PFSK-1 (cell line): ENCODE measurements at regions not wholly inside any gene's neighbourhood (a gene's known extent, or its start where the extent isn't known, plus 50 kb on each side); places are given as distances from the start of the nearest gene placed in this dataset.

Experiments used
- FOXP2 ChIP-seq: optimal IDR thresholded peaks from 2 replicates; pipeline ENCODE3; 2011; ENCODE audit warnings: borderline replicate concordance, control low read depth, inconsistent platforms; ENCODE audit not compliant: insufficient read depth; ENCODE audit errors: extremely low read length, extremely low read depth
- POLR2AphosphoS5 ChIP-seq: IDR thresholded peaks from 2 replicates; pipeline ENCODE4 v1.6.1; 2012; ENCODE audit warnings: low read depth, mild to moderate bottlenecking, control low read depth, low read length, moderate library complexity
- SIN3A ChIP-seq: IDR thresholded peaks from 2 replicates; pipeline ENCODE4 v1.6.1; 2012; ENCODE audit warnings: mild to moderate bottlenecking, low read length, moderate library complexity, borderline replicate concordance; ENCODE audit not compliant: insufficient read depth
- TAF1 ChIP-seq: IDR thresholded peaks from 2 replicates; pipeline ENCODE4 v1.6.1; 2012; ENCODE audit warnings: low read length, control low read depth, borderline replicate concordance; ENCODE audit not compliant: insufficient read depth
- TF ChIP-seq, protein P1 (sequence below), 2 experiments: IDR thresholded peaks; 2 replicates each; pipeline versions ENCODE4 v1.6.1 to v1.8.0; 2011 to 2012; ENCODE audit warnings: low read depth in 2 of 2, low read length in 2 of 2, control low read depth in 1 of 2, inconsistent platforms in 1 of 2, mild to moderate bottlenecking in 1 of 2, moderate library complexity in 1 of 2; ENCODE audit not compliant: insufficient read depth in 1 of 2

GRCh38 chr14:58765843-58766242, 128.1 kb downstream of the DACT1 start:
- TF ChIP-seq, protein P1, sequence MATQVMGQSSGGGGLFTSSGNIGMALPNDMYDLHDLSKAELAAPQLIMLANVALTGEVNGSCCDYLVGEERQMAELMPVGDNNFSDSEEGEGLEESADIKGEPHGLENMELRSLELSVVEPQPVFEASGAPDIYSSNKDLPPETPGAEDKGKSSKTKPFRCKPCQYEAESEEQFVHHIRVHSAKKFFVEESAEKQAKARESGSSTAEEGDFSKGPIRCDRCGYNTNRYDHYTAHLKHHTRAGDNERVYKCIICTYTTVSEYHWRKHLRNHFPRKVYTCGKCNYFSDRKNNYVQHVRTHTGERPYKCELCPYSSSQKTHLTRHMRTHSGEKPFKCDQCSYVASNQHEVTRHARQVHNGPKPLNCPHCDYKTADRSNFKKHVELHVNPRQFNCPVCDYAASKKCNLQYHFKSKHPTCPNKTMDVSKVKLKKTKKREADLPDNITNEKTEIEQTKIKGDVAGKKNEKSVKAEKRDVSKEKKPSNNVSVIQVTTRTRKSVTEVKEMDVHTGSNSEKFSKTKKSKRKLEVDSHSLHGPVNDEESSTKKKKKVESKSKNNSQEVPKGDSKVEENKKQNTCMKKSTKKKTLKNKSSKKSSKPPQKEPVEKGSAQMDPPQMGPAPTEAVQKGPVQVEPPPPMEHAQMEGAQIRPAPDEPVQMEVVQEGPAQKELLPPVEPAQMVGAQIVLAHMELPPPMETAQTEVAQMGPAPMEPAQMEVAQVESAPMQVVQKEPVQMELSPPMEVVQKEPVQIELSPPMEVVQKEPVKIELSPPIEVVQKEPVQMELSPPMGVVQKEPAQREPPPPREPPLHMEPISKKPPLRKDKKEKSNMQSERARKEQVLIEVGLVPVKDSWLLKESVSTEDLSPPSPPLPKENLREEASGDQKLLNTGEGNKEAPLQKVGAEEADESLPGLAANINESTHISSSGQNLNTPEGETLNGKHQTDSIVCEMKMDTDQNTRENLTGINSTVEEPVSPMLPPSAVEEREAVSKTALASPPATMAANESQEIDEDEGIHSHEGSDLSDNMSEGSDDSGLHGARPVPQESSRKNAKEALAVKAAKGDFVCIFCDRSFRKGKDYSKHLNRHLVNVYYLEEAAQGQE (IDR thresholded peaks at IDR 0.05; ENCODE audit: insufficient read depth in 1 of 2, low read depth in 2 of 2, low read length in 2 of 2) = no peak
- TF ChIP-seq SIN3A (no peak), TAF1 (no peak), FOXP2 (no peak), POLR2AphosphoS5 (no peak)

DNA sequence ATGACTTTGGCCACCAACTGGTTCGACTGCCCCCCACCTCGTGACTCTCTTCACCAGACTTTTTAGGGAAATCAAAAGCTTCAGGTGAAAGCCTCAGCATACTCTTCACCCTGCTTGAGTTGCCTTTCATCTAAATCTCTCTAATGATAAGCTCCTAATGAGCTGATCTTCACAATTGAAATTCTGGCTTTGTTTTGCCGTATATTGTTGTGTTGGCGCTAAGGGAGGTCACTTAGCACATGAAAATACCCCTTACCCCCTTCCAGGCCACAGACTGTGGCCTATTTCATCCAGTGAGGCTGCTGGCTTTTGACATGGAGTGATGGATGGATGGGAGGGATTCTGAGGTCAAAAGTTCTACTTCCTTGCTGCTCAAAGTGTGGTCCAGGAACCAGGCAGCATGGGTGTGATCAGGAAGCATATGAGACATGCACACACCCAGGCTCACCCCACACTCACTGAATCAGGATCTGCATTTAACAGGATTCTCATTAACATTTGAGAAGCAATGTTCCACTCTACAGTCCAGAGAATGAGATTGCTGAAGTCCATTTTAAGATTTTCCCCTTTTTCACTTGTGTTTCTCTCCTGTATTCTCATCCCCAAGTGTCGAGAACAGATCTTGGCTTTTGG, 131.4 kb downstream of the DACT1 start:
- TF ChIP-seq TAF1 = no peak
- no peak for TF ChIP-seq SIN3A
- TF ChIP-seq FOXP2 = no peak
- TF ChIP-seq POLR2AphosphoS5 = no peak
- TF ChIP-seq, protein P1 (IDR thresholded peaks at IDR 0.05; ENCODE audit: insufficient read depth in 1 of 2, low read depth in 2 of 2, low read length in 2 of 2) = no peak

- TF ChIP-seq FOXP2 = no peak
- no peak for TF ChIP-seq POLR2AphosphoS5
- TF ChIP-seq, protein P1 (IDR thresholded peaks at IDR 0.05; ENCODE audit: insufficient read depth in 1 of 2, low read depth in 2 of 2, low read length in 2 of 2) = no peak
- no peak for TF ChIP-seq SIN3A
- no peak for TF ChIP-seq TAF1
Measured at GRCh38 chr14:58769771-58770170, 132.0 kb downstream of the DACT1 start.

GRCh38 chr14:58770491-58770982, 132.8 kb downstream of the DACT1 start:
- TF ChIP-seq POLR2AphosphoS5 (no peak), FOXP2 (no peak), TAF1 (no peak), SIN3A (no peak)
- TF ChIP-seq, protein P1 (IDR thresholded peaks at IDR 0.05; ENCODE audit: insufficient read depth in 1 of 2, low read depth in 2 of 2, low read length in 2 of 2) = no peak

DNA sequence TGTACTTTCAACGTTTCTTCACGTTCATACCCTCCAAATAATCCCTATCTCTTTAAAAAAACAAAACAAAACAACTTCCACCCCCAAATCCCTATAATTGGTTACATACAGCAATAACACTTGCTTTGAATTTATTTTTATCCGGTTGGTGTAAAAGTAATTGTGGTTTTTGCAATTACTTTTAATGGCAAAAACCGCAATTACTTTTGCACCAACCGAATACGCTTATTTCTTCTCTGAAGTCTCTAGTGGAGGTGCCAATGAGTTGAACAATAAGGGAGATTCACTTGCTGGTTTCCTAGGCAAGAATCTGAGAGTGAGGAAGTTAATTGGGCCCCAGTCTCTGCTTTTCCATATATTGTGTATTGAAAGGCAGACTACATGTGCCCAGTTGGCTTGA, 133.3 kb downstream of the DACT1 start:
- no peak for TF ChIP-seq SIN3A
- no peak for TF ChIP-seq FOXP2
- TF ChIP-seq TAF1 = no peak
- TF ChIP-seq, protein P1 (IDR thresholded peaks at IDR 0.05; ENCODE audit: insufficient read depth in 1 of 2, low read depth in 2 of 2, low read length in 2 of 2) = no peak
- TF ChIP-seq POLR2AphosphoS5 = no peak
